Uterus (tissue), 3 donors: ENCODE measurements at regions not wholly inside any gene's neighbourhood (a gene's known extent, or its start where the extent isn't known, plus 50 kb on each side); places are given as distances from the start of the nearest gene placed in this dataset.

ENCODE experiments used
- DNase-seq, 2 donors: peaks; one replicate each; pipeline ENCODE4 v3.0.0-alpha.2; 2019 to 2020
- H3K27ac ChIP-seq, 2 donors: fragments of 200-600 bp; sonication (generic); 1 replicate in 1 of 2; 2 replicates in 1 of 2; pipeline ENCODE4 v1.5.1; 2016 to 2018
- H3K27me3 ChIP-seq, 2 donors: fragments of 200-600 bp; sonication (generic); one replicate each; pipeline ENCODE4 v1.5.1; 2018 to 2019; ENCODE audit warnings: control low read depth in 1 of 2
- H3K36me3 ChIP-seq, 2 donors: fragments of 200-600 bp; sonication (generic); one replicate each; pipeline ENCODE4 v1.5.1; 2019; ENCODE audit warnings: control low read depth in 1 of 2
- H3K4me1 ChIP-seq, 2 donors: fragments of 200-600 bp; sonication (generic); one replicate each; pipeline ENCODE4 v1.5.1; 2018 to 2019; ENCODE audit warnings: control low read depth in 1 of 2
- H3K4me3 ChIP-seq, 2 donors: fragments of 200-600 bp; sonication (generic); 1 replicate in 1 of 2; 2 replicates in 1 of 2; pipeline ENCODE4 v1.5.1; 2018 to 2019; ENCODE audit warnings: mild to moderate bottlenecking in 1 of 2
- H3K9me3 ChIP-seq, 2 donors: fragments of 200-600 bp; sonication (generic); one replicate each; pipeline ENCODE4 v1.5.1; 2019; ENCODE audit warnings: control low read depth in 1 of 2
- POLR2A ChIP-seq, 2 donors: fragments of 450-650 bp; IDR thresholded peaks; one replicate each; pipeline ENCODE4 v1.6.1; 2016; ENCODE audit warnings: antibody characterized with exemption in 2 of 2, mild to moderate bottlenecking in 1 of 2, moderate library complexity in 1 of 2
- intact Hi-C: fragments of 100-400 bp; cut with DNase I; formaldehyde crosslinking; loops from one replicate; pipeline ENCODE4 v1.15.1; 2023; ENCODE audit warnings: low total_unique reads
- TF ChIP-seq, protein P1 (sequence below), 4 experiments: fragments of 200-600 bp in 2 of 4; fragments of 450-650 bp in 2 of 4; sonication (generic) in 2 of 4; IDR thresholded peaks; one replicate each; pipeline ENCODE4 v1.5.1; 2016 to 2019; ENCODE audit warnings: antibody characterized with exemption in 4 of 4, mild to moderate bottlenecking in 2 of 4, moderate library complexity in 1 of 4
- donor health status: DM: yes; HTN: yes; CAD: no.

DNA sequence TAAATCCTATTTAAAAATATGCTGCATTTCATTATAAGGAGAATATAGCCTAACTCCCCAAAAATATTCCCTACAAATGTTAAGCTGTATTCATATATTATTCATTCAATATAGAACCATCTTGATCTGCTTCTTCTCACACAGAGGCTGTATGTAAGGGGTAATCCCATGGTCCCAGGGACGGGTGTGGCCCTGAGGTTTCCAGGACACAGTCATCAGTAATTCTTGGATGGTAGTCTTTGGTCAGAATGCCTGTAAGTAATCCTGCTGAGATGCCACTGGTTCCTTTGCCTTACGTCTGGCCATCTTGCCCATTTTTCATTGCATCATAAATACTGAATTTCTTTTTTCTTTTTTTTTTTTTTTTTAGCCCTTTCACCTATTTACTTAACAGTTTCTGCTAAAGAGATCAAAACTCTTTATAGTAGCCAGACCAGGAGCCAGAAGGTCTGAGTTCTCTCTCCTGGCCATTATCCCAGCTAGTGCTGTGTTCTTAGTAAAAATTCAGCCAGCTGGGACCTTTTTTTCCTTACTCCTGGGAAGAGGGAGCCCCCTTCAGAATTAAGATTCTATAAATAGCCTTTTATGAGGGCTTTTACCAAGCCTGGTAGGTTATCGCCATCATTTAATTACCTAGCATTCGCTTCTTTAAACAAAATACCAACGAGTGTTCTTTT is 134.9 kb downstream of the SOX11 start:
- intact Hi-C loops: no loop called here
- DNase-seq: no peak
- H3K27ac ChIP-seq: no peak overlapping the region
- H3K9me3 ChIP-seq: no peaks in the 10 kb centered on the region
- TF ChIP-seq, protein P1, sequence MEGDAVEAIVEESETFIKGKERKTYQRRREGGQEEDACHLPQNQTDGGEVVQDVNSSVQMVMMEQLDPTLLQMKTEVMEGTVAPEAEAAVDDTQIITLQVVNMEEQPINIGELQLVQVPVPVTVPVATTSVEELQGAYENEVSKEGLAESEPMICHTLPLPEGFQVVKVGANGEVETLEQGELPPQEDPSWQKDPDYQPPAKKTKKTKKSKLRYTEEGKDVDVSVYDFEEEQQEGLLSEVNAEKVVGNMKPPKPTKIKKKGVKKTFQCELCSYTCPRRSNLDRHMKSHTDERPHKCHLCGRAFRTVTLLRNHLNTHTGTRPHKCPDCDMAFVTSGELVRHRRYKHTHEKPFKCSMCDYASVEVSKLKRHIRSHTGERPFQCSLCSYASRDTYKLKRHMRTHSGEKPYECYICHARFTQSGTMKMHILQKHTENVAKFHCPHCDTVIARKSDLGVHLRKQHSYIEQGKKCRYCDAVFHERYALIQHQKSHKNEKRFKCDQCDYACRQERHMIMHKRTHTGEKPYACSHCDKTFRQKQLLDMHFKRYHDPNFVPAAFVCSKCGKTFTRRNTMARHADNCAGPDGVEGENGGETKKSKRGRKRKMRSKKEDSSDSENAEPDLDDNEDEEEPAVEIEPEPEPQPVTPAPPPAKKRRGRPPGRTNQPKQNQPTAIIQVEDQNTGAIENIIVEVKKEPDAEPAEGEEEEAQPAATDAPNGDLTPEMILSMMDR (IDR thresholded peaks at IDR 0.05): no peak
- TF ChIP-seq POLR2A (IDR thresholded peaks at IDR 0.05): no peak
- H3K27me3 ChIP-seq: no peaks in the 10 kb centered on the region
- H3K36me3 ChIP-seq: no peaks in the 10 kb centered on the region
- H3K4me3 ChIP-seq: no peak overlapping the region
- H3K4me1 ChIP-seq: no peaks in the 10 kb centered on the region

DNA sequence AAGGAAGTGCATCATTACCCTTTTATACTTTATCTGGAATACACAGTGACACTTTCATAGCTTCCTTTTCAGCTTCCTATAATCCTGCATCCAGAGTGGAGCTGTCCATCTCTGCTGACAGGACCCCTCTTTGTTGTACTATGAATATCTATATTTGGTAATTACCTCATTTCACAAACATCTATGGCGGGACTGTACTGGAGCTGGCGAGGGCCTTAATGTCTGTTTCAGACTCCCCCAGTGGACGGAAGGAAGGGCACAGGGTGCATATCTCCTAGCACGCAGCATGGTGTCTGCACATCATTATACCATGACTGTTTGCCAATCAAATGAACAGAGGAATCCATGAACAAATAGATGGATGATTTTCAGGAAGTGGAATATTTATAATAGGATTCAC is 142.3 kb downstream of the SOX11 start:
- Histone ChIP-seq H3K27me3 (no peaks in the 10 kb centered on the region), H3K4me3 (no peak overlapping the region), H3K4me1 (no peaks in the 10 kb centered on the region), H3K27ac (no peak overlapping the region), H3K9me3 (no peaks in the 10 kb centered on the region), H3K36me3 (no peaks in the 10 kb centered on the region)
- intact Hi-C loops: no loop called here
- TF ChIP-seq, protein P1 (IDR thresholded peaks at IDR 0.05): no peak
- no peak for TF ChIP-seq POLR2A (IDR thresholded peaks at IDR 0.05)
- no peak for DNase-seq

DNA sequence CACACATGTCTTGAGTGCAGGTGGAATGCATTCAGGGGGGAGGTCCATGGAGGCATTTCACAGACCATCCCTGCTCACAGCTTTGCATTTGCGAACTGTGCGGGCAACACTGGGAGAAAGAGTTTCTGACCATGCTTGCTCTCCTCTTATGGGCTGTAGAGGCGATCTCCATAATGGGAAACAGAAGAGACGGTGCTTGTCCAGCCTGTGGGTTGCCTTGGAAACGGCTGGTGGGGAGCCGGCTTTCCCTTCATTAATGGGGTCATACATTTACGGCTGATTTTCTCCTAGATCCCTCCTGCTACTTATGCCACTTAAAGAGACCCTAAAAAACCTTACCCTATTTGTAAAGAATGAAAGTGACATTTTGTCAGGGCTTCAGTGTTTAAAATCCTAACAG is 147.4 kb downstream of the SOX11 start:
- DNase-seq: no peak
- intact Hi-C loops: no loop called here
- no peak for TF ChIP-seq POLR2A (IDR thresholded peaks at IDR 0.05)
- TF ChIP-seq, protein P1 (IDR thresholded peaks at IDR 0.05): no peak
- Histone ChIP-seq H3K4me3 (no peak overlapping the region), H3K9me3 (no peaks in the 10 kb centered on the region), H3K36me3 (no peaks in the 10 kb centered on the region), H3K27me3 (no peaks in the 10 kb centered on the region), H3K4me1 (no peaks in the 10 kb centered on the region), H3K27ac (no peak overlapping the region)

DNA sequence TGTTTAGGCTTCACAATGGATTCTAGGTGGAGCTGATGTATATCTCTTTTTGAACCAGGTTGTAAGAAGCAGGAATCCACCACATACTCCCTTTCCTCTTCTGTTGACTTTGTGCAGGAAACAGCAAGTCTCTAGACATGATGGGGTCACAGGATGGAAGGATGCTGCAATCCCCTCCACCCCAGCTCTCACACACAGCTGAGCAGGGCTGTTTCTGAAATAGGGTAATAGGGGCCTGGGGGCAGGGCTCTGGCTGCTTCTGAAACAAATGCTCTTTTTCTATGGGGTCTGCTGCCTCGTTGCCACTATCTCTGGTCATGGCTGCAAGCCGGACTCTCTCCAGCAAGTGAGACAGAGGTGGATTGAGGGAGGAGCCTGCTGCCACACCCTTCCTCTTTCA is 148.9 kb downstream of the SOX11 start:
- Histone ChIP-seq H3K9me3 (no peaks in the 10 kb centered on the region), H3K36me3 (no peaks in the 10 kb centered on the region), H3K27me3 (no peaks in the 10 kb centered on the region), H3K27ac (no peak overlapping the region), H3K4me1 (no peaks in the 10 kb centered on the region), H3K4me3 (no peak overlapping the region)
- intact Hi-C loops: no loop called here
- TF ChIP-seq, protein P1 (IDR thresholded peaks at IDR 0.05): no peak
- no peak for DNase-seq

DNA sequence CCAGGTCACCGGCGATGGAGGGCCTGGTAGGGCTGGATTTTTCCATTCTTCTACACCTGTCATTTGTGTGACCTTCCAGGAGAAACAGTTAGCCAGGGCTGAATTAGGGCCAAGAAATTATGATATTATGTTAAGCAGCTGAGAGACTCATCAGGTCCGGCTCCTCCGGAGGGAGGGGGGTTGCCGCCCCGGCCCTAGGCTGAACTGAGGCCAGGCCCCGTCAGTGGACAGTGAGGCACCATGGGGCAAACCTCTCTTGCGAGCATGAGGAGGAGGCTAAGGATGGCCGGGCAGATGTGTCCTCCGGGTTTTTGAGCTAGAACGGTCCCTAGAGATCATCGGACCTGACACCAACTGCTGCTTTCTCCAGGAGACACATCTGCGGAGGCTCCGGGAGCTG is 150.1 kb downstream of the SOX11 start:
- H3K27me3 ChIP-seq: no peaks in the 10 kb centered on the region
- TF ChIP-seq, protein P1 (IDR thresholded peaks at IDR 0.05): no peak
- TF ChIP-seq POLR2A (IDR thresholded peaks at IDR 0.05): no peak
- no peak for DNase-seq
- H3K9me3 ChIP-seq: no peaks in the 10 kb centered on the region
- no peak overlapping the region for H3K4me3 ChIP-seq
- intact Hi-C loops: no loop called here
- H3K36me3 ChIP-seq: no peaks in the 10 kb centered on the region
- H3K27ac ChIP-seq: no peak overlapping the region
- no peaks in the 10 kb centered on the region for H3K4me1 ChIP-seq
